HG03378 (cell line): ENCODE measurements at regions not wholly inside any gene's neighbourhood (a gene's known extent, or its start where the extent isn't known, plus 50 kb on each side); places are given as distances from the start of the nearest gene placed in this dataset.

ENCODE experiments used
- ATAC-seq: cut with Tn5 transposase; IDR thresholded peaks from one replicate; pipeline ENCODE4 v1.9.1; 2021; ENCODE audit warnings: mild to moderate bottlenecking, moderate library complexity; ENCODE audit not compliant: unreplicated experiment

GRCh38 chr16:51407921-51408320, 256.9 kb upstream of the SALL1 start:
- no peak for ATAC-seq

GRCh38 chr16:51407199-51407598, 256.1 kb upstream of the SALL1 start:
- ATAC-seq: no peak

DNA sequence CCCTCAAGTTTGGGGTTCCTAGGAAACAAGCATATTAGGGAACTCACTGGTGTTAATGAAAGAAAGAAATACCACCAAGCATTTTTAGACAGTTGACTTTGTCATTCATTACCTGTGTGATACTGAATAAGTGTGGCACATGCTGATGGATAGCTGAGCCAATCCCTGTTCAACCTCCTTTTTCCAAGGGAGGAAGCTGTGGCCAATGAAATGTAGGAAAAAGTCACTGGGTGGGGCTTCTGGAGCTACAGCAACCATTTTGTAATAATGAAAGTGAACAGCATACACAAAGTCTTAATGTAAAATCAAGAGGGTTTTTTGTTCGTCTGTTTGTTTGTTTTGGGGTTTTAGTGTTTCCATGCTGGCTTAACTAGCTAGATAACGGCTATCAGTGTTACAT, 254.3 kb upstream of the SALL1 start:
- ATAC-seq: no peak

DNA sequence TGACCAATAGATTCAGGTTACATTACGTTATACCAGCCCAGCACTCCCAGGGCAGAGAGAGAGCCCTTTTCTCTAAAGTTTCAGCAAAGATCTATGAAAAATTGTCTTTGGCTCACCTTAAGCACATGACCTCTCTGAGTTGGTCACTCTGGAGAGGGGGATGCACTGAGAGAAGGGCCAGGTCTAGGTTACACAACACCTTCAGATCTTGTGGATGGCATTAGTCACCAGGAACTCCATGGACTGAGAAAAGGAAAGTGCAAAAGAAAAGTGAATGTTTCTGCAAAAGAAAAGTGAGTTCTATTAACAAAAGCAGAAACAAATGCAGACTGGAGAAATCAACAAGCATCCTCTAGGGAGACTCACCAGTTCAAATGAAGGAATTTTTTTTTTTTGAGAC, 253.3 kb upstream of the SALL1 start:
- no peak for ATAC-seq

GRCh38 chr16:51402785-51403184, 251.7 kb upstream of the SALL1 start:
- ATAC-seq: no peak

DNA sequence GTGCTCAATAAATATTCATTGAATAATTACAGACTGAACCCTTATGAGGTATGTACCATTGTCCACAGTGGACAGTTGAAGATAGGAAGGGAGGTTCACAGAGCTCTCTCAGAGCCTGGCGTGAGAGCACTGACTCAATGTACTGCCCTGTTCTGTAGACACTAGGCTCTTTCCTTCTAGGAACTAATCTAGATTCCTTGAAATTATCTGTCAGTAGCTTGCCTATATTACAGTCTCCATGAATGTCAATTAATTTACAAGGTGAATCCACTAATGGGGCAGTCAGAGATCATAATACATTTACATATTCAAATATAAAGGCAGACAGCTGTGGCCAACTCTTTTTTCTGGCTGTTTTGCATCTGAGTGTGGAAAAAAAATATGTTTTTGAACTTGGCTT, 251.2 kb upstream of the SALL1 start:
- ATAC-seq: no peak

DNA sequence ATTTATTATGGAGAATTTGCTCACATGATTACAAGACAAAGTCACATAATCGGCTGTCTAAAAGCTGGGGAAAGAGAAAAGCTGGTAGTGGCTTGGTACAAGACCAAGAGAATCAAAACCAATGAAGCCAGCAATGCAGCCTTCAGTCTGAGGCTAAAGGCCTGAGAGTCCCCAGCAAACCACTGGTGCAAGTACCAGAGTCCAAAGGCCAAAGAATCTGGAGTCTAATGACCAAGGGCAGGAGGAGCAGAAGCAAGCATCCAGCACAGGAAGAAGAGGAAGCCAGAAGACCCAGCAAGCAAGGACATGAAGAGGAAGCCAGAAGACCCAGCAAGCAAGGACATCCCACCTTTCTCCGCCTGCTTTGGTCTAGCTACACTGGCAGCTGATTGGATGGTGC, 250.6 kb upstream of the SALL1 start:
- no peak for ATAC-seq

DNA sequence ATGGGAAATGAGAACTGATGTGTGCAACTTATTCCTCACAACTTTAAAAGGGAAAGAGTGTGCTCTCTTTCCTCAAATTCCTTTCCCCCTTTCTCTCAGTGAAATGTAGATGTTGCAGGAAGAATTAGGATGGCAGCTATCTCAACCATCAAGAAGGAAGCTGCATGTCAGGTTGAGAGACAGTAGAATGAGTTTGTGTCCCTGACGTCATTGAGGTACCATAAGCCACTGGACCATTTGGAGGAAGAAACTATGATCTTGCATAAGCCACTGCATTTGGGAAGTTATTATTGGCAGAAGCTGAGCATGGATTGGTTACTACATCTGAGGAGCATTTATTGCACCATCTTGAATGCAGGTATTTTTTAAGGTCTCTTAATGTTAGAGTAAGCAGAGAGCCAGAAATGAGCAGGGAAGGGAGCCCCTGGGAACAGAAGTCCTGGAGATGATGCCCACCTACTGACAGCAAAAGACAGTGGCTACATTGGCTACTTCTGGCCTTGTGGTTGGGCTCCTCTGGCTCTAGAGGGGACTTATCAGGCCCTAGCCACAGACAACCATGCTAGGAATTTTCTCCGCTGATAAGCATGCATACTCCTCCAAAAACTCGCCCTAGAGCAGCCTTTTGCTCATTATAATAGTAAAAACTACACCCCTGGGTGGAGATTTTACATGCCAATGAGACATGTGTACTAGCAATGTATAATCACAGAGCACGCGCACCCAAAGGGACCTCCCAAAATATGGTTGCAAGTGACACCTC, 249.0 kb upstream of the SALL1 start:
- no peak for ATAC-seq

GRCh38 chr16:51394421-51394820, 243.4 kb upstream of the SALL1 start:
- ATAC-seq: no peak

GRCh38 chr16:51393381-51394005, 242.4 kb upstream of the SALL1 start:
- no peak for ATAC-seq

GRCh38 chr16:51392521-51393187, 241.6 kb upstream of the SALL1 start:
- no peak for ATAC-seq

DNA sequence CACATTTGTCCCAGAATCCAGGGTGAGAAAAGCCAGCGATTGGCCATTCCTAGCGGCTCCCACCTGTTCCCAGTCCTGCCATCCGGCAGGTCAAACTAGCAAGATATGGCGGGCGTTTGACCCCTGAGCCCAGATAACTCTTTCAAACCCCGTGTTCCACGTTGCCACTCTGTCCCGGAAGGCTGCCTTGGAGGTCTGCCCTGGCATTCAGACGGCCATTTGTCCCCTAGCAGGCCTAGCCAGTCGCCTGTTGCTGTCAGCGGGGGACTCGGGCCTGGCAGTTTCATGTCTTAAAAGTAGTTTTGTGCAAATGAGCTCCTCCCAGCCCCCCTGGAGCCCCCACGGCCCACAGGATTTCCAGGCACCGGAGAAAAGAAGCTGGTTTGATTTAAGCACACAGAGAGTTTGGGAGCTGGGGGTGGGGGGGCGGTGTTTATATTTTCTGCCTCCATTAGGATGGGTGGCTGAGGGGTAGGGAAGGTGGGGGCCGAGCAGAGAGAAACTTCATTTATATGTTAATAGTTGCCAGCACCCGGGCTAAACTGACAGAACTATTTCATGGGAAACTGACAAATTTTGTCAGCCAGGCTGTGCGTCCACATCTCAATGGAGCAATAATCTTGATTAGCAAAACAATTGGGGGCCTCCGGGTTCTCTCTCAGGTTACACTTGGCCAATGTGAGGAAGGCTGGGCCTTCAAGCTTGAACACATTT, 240.9 kb upstream of the SALL1 start:
- no peak for ATAC-seq

DNA sequence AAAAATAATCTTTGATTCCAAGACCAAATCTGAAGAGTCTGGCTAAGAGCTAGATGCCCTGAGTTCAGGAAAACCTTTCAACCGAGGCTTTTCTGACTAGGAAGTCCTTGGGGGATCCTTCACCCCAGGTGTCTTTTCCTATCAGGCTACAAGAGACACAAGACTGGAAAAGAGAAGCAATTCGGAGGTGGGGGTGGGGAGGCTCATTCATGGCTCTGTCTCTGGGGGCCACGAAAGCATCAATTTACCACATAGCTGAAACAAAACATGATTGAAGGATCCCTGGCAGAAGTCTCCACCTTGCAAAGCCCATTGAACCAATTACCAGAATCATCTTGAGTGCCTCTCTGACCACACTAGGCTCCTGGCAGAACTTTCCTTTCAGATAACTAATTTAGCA, 239.8 kb upstream of the SALL1 start:
- no peak for ATAC-seq

GRCh38 chr16:51389881-51390280, 238.8 kb upstream of the SALL1 start:
- no peak for ATAC-seq

DNA sequence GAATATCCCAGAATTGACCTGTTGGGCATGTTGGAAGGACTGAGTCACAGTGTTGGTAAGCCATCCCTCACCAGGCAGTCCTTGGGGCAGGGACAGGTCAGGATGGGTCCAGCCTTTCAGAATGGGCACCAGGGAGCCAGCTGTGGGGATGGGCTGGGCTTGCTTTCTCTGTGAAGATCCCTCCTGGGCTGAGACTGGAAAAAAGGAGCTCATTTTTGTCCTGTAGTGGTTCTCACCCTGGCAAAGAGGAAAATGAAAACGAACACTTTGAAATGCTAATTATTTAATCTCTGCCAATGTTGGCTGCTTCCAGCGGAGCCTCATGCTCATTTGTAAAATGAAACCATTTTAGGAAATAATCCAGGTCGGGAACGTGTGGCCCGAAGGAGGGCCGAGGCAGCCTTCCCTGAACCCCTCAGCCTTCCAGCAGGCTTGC, 237.5 kb upstream of the SALL1 start:
- no peak for ATAC-seq

DNA sequence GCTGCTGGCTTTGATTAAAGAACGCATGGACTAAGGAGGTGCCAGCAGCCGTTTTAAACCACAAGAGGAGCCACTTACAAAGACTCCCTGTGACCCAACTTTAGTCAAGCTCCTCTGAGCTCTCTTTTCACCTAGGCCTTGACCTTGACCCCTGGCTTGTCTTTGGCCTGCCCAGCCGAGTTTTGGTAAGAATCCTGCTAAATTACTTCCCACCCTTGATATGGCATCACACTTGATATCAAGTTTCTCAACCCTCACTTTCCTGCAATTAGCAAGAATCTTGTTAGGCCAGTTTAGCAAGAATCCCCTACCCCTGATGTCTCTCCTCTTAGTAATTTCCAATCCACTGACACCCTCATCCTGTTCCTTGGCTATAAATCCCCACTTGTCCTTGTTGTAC, 232.8 kb upstream of the SALL1 start:
- ATAC-seq: no peak

DNA sequence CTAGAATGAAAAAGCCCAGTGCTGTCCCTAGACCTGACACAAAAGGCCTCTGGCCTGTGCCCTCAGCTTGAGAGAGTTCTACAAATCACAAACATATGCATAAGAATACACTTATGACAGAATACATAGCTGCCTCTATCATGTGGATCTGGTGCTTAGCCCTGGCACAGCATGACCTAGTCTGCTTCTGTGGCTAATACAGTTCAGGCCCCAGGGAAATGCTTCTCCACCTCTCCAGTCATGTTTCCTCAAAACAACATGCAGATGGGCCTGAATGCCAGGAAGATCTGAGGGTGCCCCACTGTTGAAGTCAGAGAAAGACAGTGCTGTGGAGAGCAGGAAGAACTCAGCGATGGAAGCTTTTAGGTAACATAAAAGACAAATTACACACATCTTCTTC, 231.9 kb upstream of the SALL1 start:
- ATAC-seq: no peak

DNA sequence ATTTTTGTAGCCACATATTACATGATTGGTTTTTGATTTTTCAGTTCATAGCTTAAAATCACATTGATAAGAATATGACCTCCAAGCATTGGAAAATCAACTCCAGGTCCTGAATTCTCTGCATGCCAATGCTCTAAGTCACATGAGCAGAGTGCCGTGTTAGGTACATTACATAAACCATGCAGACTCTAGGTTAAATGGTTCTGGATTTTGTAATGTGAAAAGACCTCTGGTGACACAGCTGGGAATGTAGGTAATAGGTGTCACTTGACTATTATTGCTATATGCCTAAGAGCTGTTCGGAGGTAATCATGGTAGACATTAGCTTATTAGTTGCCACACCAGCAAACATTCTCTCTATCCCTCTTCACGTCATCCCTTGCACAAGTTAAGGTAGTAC, 231.1 kb upstream of the SALL1 start:
- ATAC-seq: no peak

GRCh38 chr16:51376080-51376479, 225.0 kb upstream of the SALL1 start:
- ATAC-seq: no peak

DNA sequence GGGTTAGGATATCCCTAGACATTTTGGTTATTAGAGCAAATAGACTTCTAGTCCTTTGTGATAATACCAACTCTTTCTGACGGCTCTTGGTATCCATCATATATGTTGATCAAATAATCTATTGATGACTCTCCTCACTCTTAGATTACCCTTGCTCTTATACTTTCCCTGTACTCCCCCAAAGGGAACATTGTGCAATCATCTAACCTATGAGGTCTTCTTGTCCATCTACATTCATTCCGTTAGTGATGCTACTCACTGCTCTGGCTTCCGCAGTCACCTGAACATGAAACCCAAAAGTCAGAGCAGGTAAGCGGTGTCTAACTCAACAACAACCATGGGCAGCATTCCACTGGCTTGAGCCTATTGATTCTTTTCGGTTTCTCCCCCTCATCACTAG, 223.7 kb upstream of the SALL1 start:
- ATAC-seq: no peak

DNA sequence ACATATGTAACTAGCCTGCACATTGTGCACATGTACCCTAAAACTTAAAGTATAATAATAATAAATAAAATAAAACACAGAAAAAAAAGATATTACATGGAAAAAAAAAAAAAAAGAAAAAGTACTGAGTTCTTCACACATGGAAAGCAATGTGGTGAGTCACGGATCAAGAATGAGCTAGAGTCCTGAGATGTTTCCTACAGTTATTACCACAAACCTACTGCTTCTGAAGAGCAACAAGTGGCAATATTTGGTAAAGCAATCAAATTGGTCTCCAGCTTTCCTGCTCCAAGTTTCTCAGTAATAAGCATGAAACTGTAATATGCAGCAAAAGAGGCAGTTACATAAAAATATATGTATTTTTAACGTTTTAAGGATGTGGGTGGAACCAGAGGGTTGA, 223.3 kb upstream of the SALL1 start:
- no peak for ATAC-seq

DNA sequence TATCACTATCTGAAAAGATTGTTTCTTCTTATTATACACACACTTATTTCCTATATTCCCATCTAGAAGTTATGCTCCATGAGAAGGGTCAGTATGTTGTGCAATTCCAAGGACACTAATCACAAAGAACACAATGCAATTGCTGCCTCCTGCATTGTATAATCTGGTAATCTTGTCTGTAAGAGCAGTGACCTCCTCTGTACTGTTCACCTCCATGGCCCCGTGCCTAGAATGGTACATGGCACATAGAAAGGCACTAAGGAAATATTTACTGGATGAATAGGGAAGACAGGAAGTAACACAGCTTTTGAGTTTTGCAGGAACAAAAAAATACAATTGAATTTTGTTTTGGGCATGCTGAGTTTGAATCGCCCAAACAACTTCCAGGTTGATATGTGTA, 214.6 kb upstream of the SALL1 start:
- ATAC-seq: no peak
